ENCODE measurements at regions not wholly inside any gene's neighbourhood (a gene's known extent, or its start where the extent isn't known, plus 50 kb on each side); places are given as distances from the start of the nearest gene placed in this dataset.

DNA sequence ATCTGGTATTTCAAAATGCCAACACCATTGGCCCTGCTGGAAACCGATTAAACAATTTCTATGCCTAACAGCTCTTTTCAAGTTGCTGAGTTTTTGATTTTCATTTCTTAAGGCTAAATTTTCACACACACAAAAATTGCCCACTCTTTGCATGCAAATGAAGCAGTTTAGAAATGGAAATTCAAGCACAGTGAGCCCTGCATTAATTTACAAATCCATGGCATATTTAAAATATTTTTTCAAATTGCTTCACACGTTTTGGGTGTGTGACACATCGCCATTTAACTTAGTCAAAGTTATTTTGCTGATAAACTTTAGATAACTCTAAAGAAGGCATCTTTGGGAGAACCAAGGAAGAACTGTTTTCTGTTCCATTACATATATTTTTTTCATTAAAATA, 184.8 kb downstream of the TXNL1 start (continued):
- TF ChIP-seq POLR3A (IDR thresholded peaks at IDR 0.05; ENCODE audit: borderline replicate concordance, extremely low read depth, insufficient read depth, insufficient read length) (no peak), NFIX (CRISPR knock-in tag; IDR thresholded peaks at IDR 0.05; ENCODE audit: low read depth) (no peak), SAFB2 (IDR thresholded peaks at IDR 0.05; ENCODE audit: borderline replicate concordance, low read depth, low read length, severe bottlenecking) (no peak), BACH1 (tag; IDR thresholded peaks at IDR 0.05) (no peak), CBX5 (IDR thresholded peaks at IDR 0.05; ENCODE audit: borderline replicate concordance, low read depth) (no peak), ELF1 (tag; IDR thresholded peaks at IDR 0.05) (no peak)

DNA sequence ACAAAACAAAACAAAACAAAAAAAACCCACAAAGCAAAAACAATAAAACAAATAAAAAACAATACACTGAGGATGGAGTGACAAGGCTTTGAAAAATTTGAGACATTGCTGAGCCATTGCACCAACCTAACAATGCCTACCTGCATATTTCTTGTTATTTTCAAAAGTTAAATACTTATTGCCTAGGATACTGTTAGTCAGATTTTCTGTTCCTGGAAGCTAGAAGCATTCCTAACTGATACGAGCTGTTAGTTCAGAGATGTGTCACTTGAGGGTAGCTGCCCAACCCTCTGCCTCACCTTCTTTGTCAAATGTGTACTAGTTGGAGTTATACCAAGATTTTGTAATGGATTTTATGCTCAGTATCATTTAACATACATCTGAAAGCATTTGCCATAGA, 187.2 kb downstream of the TXNL1 start:
- no TSS peak for BruUV-seq (replicated peaks)
- ATAC-seq = no peak

More for the DNA sequence above, 187.2 kb downstream of the TXNL1 start:
- no peaks in the 10 kb centered on the region for H3K9me3 ChIP-seq (replicated peaks; ENCODE audit: control insufficient read depth, insufficient read depth, low read depth, low read length)
- WGBS (ENCODE audit: insufficient coverage, low coverage, missing lambda C conversion rate) = 0% methylated on average over 1 of the region's 1 CpG
- no peak overlapping the region for H3K4me3 ChIP-seq
- FAIRE-seq = no peak
- H3K36me3 ChIP-seq (ENCODE audit: control insufficient read depth, insufficient read depth, low read length) = no peaks in the 10 kb centered on the region
- in situ Hi-C loops (cut with MboI) (no loop called here), intact Hi-C loops (cut with micrococcal nuclease) (no loop called here)
- no peaks in the 10 kb centered on the region for H4K20me1 ChIP-seq (replicated peaks; ENCODE audit: control insufficient read depth, insufficient read depth, low read length)
- H3K4me1 ChIP-seq (replicated peaks in 1 of 2; ENCODE audit: control insufficient read depth in 2 of 2, insufficient read depth in 2 of 2, low read length in 2 of 2) = no peaks in the 10 kb centered on the region
- POLR2A ChIA-PET = no interaction called here
- H3K9me1 ChIP-seq (ENCODE audit: control insufficient read depth, insufficient read depth, low read length) = no peaks in the 10 kb centered on the region
- no peaks in the 10 kb centered on the region for H3K27me3 ChIP-seq (ENCODE audit: control insufficient read depth in 2 of 2, insufficient read depth in 2 of 2, low read length in 2 of 2)
- no peak overlapping the region for H3K9ac ChIP-seq (ENCODE audit: insufficient read depth in 1 of 2, low read depth in 2 of 2, low read length in 2 of 2)
- no peaks in the 10 kb centered on the region for H3K79me2 ChIP-seq (ENCODE audit: control insufficient read depth, insufficient read depth, low read length)
- CTCF ChIA-PET (ENCODE audit: low intra/inter-chr PET ratio) = no interaction called here
- H3K4me2 ChIP-seq (ENCODE audit: insufficient read depth, low read length) = no peak overlapping the region
- TF ChIP-seq NFE2 (IDR thresholded peaks at IDR 0.05; ENCODE audit: low read depth) = no peak
- no peak for TF ChIP-seq CSDE1 (IDR thresholded peaks at IDR 0.05)
- TF ChIP-seq MCM5 (IDR thresholded peaks at IDR 0.05; ENCODE audit: low read depth) = no peak
- TF ChIP-seq POLR2AphosphoS2 (IDR thresholded peaks at IDR 0.05; ENCODE audit: low read length) = no peak
- TF ChIP-seq, protein P1, sequence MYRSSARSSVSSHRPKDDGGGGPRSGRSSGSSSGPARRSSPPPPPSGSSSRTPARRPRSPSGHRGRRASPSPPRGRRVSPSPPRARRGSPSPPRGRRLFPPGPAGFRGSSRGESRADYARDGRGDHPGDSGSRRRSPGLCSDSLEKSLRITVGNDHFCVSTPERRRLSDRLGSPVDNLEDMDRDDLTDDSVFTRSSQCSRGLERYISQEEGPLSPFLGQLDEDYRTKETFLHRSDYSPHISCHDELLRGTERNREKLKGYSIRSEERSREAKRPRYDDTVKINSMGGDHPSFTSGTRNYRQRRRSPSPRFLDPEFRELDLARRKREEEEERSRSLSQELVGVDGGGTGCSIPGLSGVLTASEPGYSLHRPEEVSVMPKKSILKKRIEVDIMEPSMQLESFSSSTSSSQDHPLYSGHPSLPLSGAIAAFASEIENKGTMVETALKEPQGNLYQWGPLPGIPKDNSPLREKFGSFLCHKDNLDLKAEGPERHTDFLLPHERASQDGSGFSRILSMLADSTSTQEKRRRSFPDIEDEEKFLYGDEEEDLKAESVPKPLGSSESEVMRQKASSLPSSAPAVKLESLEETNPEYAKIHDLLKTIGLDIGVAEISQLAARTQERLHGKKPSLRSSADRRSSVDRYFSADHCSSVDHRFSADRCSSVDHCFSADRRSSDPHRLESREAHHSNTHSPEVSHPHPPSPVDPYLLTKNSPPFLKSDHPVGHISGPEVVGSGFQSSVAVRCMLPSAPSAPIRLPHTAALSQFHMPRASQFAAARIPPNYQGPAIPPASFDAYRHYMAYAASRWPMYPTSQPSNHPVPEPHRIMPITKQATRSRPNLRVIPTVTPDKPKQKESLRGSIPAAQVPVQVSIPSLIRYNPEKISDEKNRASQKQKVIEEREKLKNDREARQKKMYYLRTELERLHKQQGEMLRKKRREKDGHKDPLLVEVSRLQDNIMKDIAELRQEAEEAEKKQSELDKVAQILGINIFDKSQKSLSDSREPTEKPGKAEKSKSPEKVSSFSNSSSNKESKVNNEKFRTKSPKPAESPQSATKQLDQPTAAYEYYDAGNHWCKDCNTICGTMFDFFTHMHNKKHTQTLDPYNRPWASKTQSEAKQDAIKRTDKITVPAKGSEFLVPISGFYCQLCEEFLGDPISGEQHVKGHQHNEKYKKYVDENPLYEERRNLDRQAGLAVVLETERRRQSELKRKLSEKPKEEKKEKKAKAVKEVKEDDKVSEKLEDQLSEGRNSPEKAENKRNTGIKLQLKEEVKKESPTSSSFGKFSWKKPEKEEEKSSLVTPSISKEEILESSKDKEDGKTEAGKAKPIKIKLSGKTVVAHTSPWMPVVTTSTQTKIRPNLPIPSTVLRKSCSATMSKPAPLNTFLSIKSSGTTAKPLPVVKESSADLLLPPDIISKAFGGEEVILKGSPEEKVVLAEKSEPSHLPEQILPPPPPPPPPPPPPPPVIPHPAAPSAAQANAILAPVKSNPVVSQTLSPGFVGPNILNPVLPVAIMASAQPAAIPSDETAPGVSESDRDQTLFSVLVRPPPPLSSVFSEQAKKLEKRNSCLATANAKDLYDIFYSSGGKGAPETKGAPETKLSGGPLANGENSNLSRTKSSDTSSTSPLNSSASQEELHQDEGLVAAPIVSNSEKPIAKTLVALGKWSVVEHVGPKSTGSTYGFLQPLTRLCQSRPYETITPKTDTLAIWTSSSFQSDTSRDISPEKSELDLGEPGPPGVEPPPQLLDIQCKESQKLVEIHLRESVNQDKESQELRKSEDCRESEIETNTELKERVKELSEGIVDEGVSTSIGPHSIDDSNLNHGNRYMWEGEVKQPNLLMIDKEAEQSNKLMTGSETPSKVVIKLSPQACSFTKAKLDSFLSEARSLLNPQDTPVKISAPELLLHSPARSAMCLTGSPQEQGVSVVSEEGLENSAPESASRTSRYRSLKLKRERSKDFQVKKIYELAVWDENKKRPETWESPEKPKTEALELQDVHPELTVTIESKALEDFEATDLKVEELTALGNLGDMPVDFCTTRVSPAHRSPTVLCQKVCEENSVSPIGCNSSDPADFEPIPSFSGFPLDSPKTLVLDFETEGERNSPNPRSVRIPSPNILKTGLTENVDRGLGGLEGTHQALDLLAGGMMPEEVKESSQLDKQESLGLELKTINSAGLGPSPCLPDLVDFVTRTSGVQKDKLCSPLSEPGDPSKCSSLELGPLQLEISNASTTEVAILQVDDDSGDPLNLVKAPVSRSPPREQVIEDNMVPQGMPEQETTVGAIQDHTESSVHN (IDR thresholded peaks at IDR 0.05; ENCODE audit: borderline replicate concordance in 1 of 2, low read depth in 1 of 2) = no peak
- TF ChIP-seq ZBTB8A (IDR thresholded peaks at IDR 0.05; ENCODE audit: partially characterized antibody) = no peak
- TF ChIP-seq FOSL1 (tag; conservative IDR thresholded peaks at IDR 0.05) = no peak
- TF ChIP-seq ZNF232 (CRISPR knock-in tag; IDR thresholded peaks at IDR 0.05) = no peak
- TF ChIP-seq GABPA (tag; conservative IDR thresholded peaks at IDR 0.05; ENCODE audit: low read depth) = no peak
- no peak for TF ChIP-seq GATA2 (CRISPR knock-in tag; IDR thresholded peaks at IDR 0.05)
- H3K27ac ChIP-seq (ENCODE audit: extremely low read depth, low read depth, low read length) = no peak overlapping the region
- no peak overlapping the region for H2AFZ ChIP-seq (ENCODE audit: low read depth, low read length)
- no peak for DNase-seq (ENCODE audit: extremely low read depth in 1 of 4, low spot score in 3 of 4)
